Ascending aorta (tissue), 2 donors: ENCODE measurements at regions not wholly inside any gene's neighbourhood (a gene's known extent, or its start where the extent isn't known, plus 50 kb on each side); places are given as distances from the start of the nearest gene placed in this dataset.

ENCODE experiments used
- DNase-seq, 2 donors: peaks; one replicate each; pipeline ENCODE4 v3.0.0-alpha.2; 2019; ENCODE audit warnings: low spot score in 2 of 2
- H3K27ac ChIP-seq, 2 donors: fragments of 200-600 bp; sonication (generic); one replicate each; pipeline ENCODE4 v1.5.1; 2016 to 2017; ENCODE audit warnings: mild to moderate bottlenecking in 1 of 2
- H3K27me3 ChIP-seq: fragments of 200-600 bp; sonication (generic); one replicate; pipeline ENCODE4 v1.5.1; 2017
- H3K36me3 ChIP-seq, 2 donors: fragments of 200-600 bp; sonication (generic); one replicate each; pipeline ENCODE4 v1.5.1; 2016
- H3K4me1 ChIP-seq, 2 donors: fragments of 200-600 bp; sonication (generic); one replicate each; pipeline ENCODE4 v1.5.1; 2016 to 2017; ENCODE audit warnings: mild to moderate bottlenecking in 1 of 2
- H3K4me3 ChIP-seq, 2 donors: fragments of 200-600 bp; sonication (generic); one replicate each; pipeline ENCODE4 v1.5.1; 2016 to 2017; ENCODE audit warnings: mild to moderate bottlenecking in 1 of 2
- H3K9me3 ChIP-seq, 2 donors: fragments of 200-600 bp; sonication (generic); one replicate each; pipeline ENCODE4 v1.5.1; 2016
- intact Hi-C: fragments of 100-400 bp; cut with DNase I; formaldehyde crosslinking; loops from one replicate; pipeline ENCODE4 v1.15.1; 2023
- TF ChIP-seq, protein P1 (sequence below), 3 experiments: fragments of 200-600 bp in 2 of 3; fragments of 450-650 bp in 1 of 3; sonication (generic) in 2 of 3; IDR thresholded peaks; one replicate each; pipeline ENCODE4 v1.5.1; 2016 to 2019; ENCODE audit warnings: antibody characterized with exemption in 3 of 3, mild to moderate bottlenecking in 1 of 3, moderate library complexity in 1 of 3

GRCh38 chr18:70463085-70463484 lies 174.2 kb downstream of the SOCS6 start:
- no peak overlapping the region for H3K4me3 ChIP-seq
- TF ChIP-seq, protein P1, sequence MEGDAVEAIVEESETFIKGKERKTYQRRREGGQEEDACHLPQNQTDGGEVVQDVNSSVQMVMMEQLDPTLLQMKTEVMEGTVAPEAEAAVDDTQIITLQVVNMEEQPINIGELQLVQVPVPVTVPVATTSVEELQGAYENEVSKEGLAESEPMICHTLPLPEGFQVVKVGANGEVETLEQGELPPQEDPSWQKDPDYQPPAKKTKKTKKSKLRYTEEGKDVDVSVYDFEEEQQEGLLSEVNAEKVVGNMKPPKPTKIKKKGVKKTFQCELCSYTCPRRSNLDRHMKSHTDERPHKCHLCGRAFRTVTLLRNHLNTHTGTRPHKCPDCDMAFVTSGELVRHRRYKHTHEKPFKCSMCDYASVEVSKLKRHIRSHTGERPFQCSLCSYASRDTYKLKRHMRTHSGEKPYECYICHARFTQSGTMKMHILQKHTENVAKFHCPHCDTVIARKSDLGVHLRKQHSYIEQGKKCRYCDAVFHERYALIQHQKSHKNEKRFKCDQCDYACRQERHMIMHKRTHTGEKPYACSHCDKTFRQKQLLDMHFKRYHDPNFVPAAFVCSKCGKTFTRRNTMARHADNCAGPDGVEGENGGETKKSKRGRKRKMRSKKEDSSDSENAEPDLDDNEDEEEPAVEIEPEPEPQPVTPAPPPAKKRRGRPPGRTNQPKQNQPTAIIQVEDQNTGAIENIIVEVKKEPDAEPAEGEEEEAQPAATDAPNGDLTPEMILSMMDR (IDR thresholded peaks at IDR 0.05) = no peak
- no peaks in the 10 kb centered on the region for H3K9me3 ChIP-seq
- H3K36me3 ChIP-seq = no peaks in the 10 kb centered on the region
- no peak overlapping the region for H3K27ac ChIP-seq
- DNase-seq = no peak
- no peaks in the 10 kb centered on the region for H3K27me3 ChIP-seq
- intact Hi-C loops = no loop called here
- H3K4me1 ChIP-seq = peaks cover 5 to 6% of the 10 kb centered on the region in 2 donors

GRCh38 chr18:70462078-70462439 lies 173.2 kb downstream of the SOCS6 start:
- intact Hi-C loops = no loop called here

GRCh38 chr18:70461323-70462077 lies 172.7 kb downstream of the SOCS6 start:
- intact Hi-C loops = no loop called here
- no peaks in the 10 kb centered on the region for H3K27me3 ChIP-seq

More at GRCh38 chr18:70462078-70462439, 173.2 kb downstream of the SOCS6 start:
- no peak for DNase-seq
- TF ChIP-seq, protein P1 (IDR thresholded peaks at IDR 0.05) = no peak
- Histone ChIP-seq H3K27me3 (no peaks in the 10 kb centered on the region), H3K36me3 (no peaks in the 10 kb centered on the region), H3K4me1 (peaks cover 5 to 6% of the 10 kb centered on the region in 2 donors), H3K4me3 (no peak overlapping the region), H3K27ac (no peak overlapping the region), H3K9me3 (no peaks in the 10 kb centered on the region)

GRCh38 chr18:70459731-70460130 lies 170.9 kb downstream of the SOCS6 start:
- no peak overlapping the region for H3K4me3 ChIP-seq
- no peak overlapping the region for H3K27ac ChIP-seq
- H3K9me3 ChIP-seq = no peaks in the 10 kb centered on the region
- H3K27me3 ChIP-seq = no peaks in the 10 kb centered on the region
- peaks cover 4 to 5% of the 10 kb centered on the region in 2 donors for H3K4me1 ChIP-seq
- no peak for DNase-seq
- no peaks in the 10 kb centered on the region for H3K36me3 ChIP-seq
- intact Hi-C loops = no loop called here
- TF ChIP-seq, protein P1 (IDR thresholded peaks at IDR 0.05) = no peak

More at GRCh38 chr18:70461323-70462077, 172.7 kb downstream of the SOCS6 start:
- Histone ChIP-seq H3K27ac (no peak overlapping the region), H3K4me3 (no peak overlapping the region), H3K36me3 (no peaks in the 10 kb centered on the region), H3K4me1 (peaks cover 5 to 6% of the 10 kb centered on the region in 2 donors), H3K9me3 (no peaks in the 10 kb centered on the region)
- TF ChIP-seq, protein P1 (IDR thresholded peaks at IDR 0.05) = no peak
- no peak for DNase-seq

GRCh38 chr18:70459251-70459650 lies 170.4 kb downstream of the SOCS6 start:
- Histone ChIP-seq H3K36me3 (no peaks in the 10 kb centered on the region), H3K27me3 (no peaks in the 10 kb centered on the region), H3K4me3 (no peak overlapping the region), H3K27ac (no peak overlapping the region), H3K9me3 (no peaks in the 10 kb centered on the region), H3K4me1 (peaks cover under 1 to 1% of the 10 kb centered on the region in 2 donors)
- TF ChIP-seq, protein P1 (IDR thresholded peaks at IDR 0.05) = no peak
- DNase-seq = no peak
- intact Hi-C loops = no loop called here
